ENCODE measurements at regions not wholly inside any gene's neighbourhood (a gene's known extent, or its start where the extent isn't known, plus 50 kb on each side); places are given as distances from the start of the nearest gene placed in this dataset.

GRCh38 chr9:126248680-126249079, 77.9 kb upstream of the MVB12B start:
- DNase-seq (ENCODE audit: low read depth) = no peak

- DNase-seq (ENCODE audit: low read depth) = no peak
Measured at GRCh38 chr9:126261584-126262356, 64.9 kb upstream of the MVB12B start.

- no peak for DNase-seq (ENCODE audit: low read depth)
Measured at GRCh38 chr9:126262738-126263137, 63.9 kb upstream of the MVB12B start.

GRCh38 chr9:126270556-126270955, 56.1 kb upstream of the MVB12B start:
- no peak for DNase-seq (ENCODE audit: low read depth)

GRCh38 chr9:126275386-126276001, 51.1 kb upstream of the MVB12B start:
- no peak for DNase-seq (ENCODE audit: low read depth)

GRCh38 chr9:126276056-126276728, 50.4 kb upstream of the MVB12B start:
- DNase-seq (ENCODE audit: low read depth) = no peak

Measured in stimulated activated CD8-positive, alpha-beta memory T cell treated with anti-CD3 and anti-CD28 coated beads, Interleukin-7, amount 100 ng/mL, for 24 hours (primary cell).